Liver (tissue), 8 donors: ENCODE measurements at regions not wholly inside any gene's neighbourhood (a gene's known extent, or its start where the extent isn't known, plus 50 kb on each side); places are given as distances from the start of the nearest gene placed in this dataset.

ENCODE experiments used
- DNase-seq: peaks from one replicate; pipeline ENCODE4 v3.0.0-alpha.2; 2017; ENCODE audit warnings: low spot score
- H3K27ac ChIP-seq, 2 donors: one replicate each; pipeline ENCODE4 v1.7.0; 2013; ENCODE audit warnings: inconsistent platforms in 2 of 2, low read length in 2 of 2, control low read depth in 1 of 2, low read depth in 1 of 2, mild to moderate bottlenecking in 1 of 2
- H3K27me3 ChIP-seq, 4 donors: one replicate each; pipeline versions ENCODE4 v1.6.1 to v1.7.0; 2013; ENCODE audit warnings: low read length in 3 of 4, inconsistent platforms in 1 of 4, mild to moderate bottlenecking in 1 of 4, moderate library complexity in 1 of 4; ENCODE audit not compliant: control insufficient read depth in 4 of 4, insufficient read depth in 4 of 4
- H3K36me3 ChIP-seq, 4 donors: one replicate each; pipeline versions ENCODE4 v1.6.1 to v1.7.0; 2013; ENCODE audit warnings: low read length in 3 of 4, mild to moderate bottlenecking in 3 of 4, low read depth in 1 of 4, moderate library complexity in 1 of 4; ENCODE audit not compliant: control insufficient read depth in 4 of 4, insufficient read depth in 3 of 4
- H3K4me1 ChIP-seq, 4 donors: one replicate each; pipeline versions ENCODE4 v1.6.1 to v1.7.0; 2013; ENCODE audit warnings: low read length in 3 of 4, mild to moderate bottlenecking in 3 of 4, moderate library complexity in 1 of 4; ENCODE audit not compliant: control insufficient read depth in 4 of 4, insufficient read depth in 4 of 4
- H3K4me3 ChIP-seq, 3 donors: one replicate each; pipeline versions ENCODE4 v1.6.1 to v1.7.0; 2013; ENCODE audit warnings: low read length in 3 of 3, control low read depth in 1 of 3, low read depth in 1 of 3, mild to moderate bottlenecking in 1 of 3
- H3K9ac ChIP-seq, 2 donors: one replicate each; pipeline ENCODE4 v1.7.0; 2013; ENCODE audit warnings: low read length in 2 of 2, mild to moderate bottlenecking in 2 of 2, moderate library complexity in 2 of 2, control low read depth in 1 of 2, low read depth in 1 of 2
- H3K9me3 ChIP-seq, 4 donors: one replicate each; pipeline versions ENCODE4 v1.6.1 to v1.7.0; 2013; ENCODE audit warnings: low read length in 3 of 4; ENCODE audit not compliant: control insufficient read depth in 4 of 4
- EGR1 ChIP-seq, 2 donors: IDR thresholded peaks; 2 replicates each; pipeline ENCODE4 v1.6.1; 2016 to 2018; ENCODE audit warnings: antibody characterized with exemption in 2 of 2, low read depth in 2 of 2
- FOXA1 ChIP-seq: IDR thresholded peaks from 2 replicates; pipeline ENCODE4 v1.6.1; 2016; ENCODE audit warnings: antibody characterized with exemption
- FOXA2 ChIP-seq: IDR thresholded peaks from 2 replicates; pipeline ENCODE4 v1.6.1; 2016; ENCODE audit warnings: antibody characterized with exemption
- GABPA ChIP-seq, 2 donors: IDR thresholded peaks in 1 of 2; conservative IDR thresholded peaks in 1 of 2; 2 replicates each; pipeline ENCODE4 v1.6.1; 2016; ENCODE audit warnings: antibody characterized with exemption in 2 of 2, mild to moderate bottlenecking in 1 of 2, moderate library complexity in 1 of 2
- HNF4A ChIP-seq, 2 donors: conservative IDR thresholded peaks; 2 replicates each; pipeline ENCODE4 v1.6.1; 2016; ENCODE audit warnings: antibody characterized with exemption in 2 of 2, mild to moderate bottlenecking in 2 of 2
- HNF4G ChIP-seq: IDR thresholded peaks from 2 replicates; pipeline ENCODE4 v1.6.1; 2016; ENCODE audit warnings: antibody characterized with exemption
- JUND ChIP-seq, 2 donors: IDR thresholded peaks; 2 replicates each; pipeline ENCODE4 v1.6.1; 2016; ENCODE audit warnings: antibody characterized with exemption in 2 of 2
- NR2F2 ChIP-seq: IDR thresholded peaks from 2 replicates; pipeline ENCODE4 v1.6.1; 2016; ENCODE audit warnings: antibody characterized with exemption
- RAD21 ChIP-seq, 2 donors: IDR thresholded peaks; 2 replicates each; pipeline ENCODE4 v1.6.1; 2016; ENCODE audit warnings: antibody characterized with exemption in 2 of 2, mild to moderate bottlenecking in 2 of 2
- RXRA ChIP-seq, 2 donors: IDR thresholded peaks; 2 replicates each; pipeline ENCODE4 v1.6.1; 2017 to 2018; ENCODE audit warnings: antibody characterized with exemption in 2 of 2, mild to moderate bottlenecking in 1 of 2
- SP1 ChIP-seq: IDR thresholded peaks from 2 replicates; pipeline ENCODE4 v1.6.1; 2018; ENCODE audit warnings: antibody characterized with exemption, mild to moderate bottlenecking
- TAF1 ChIP-seq: conservative IDR thresholded peaks from 2 replicates; pipeline ENCODE4 v1.6.1; 2016; ENCODE audit warnings: antibody characterized with exemption, mild to moderate bottlenecking
- YY1 ChIP-seq: IDR thresholded peaks from 2 replicates; pipeline ENCODE4 v1.6.1; 2016; ENCODE audit warnings: antibody characterized with exemption, mild to moderate bottlenecking
- WGBS: extraction: QIAGEN DNeasy Blood & Tissue Kit; methylation state at CpG from one replicate; pipeline ENCODE4 v1.1.7; 2013; 5-methylcytosine and 5-hydroxymethylcytosine counted together
- TF ChIP-seq, protein P1 (sequence below): IDR thresholded peaks from 2 replicates; pipeline ENCODE4 v1.6.1; 2016; ENCODE audit warnings: antibody characterized with exemption
- TF ChIP-seq, protein P2 (sequence below): IDR thresholded peaks from 2 replicates; pipeline ENCODE4 v1.6.1; 2016; ENCODE audit warnings: antibody characterized with exemption
- TF ChIP-seq, protein P3 (sequence below): fragments of 150-350 bp; IDR thresholded peaks from 2 replicates; pipeline ENCODE4 v1.5.1; 2017; ENCODE audit warnings: improper control_type of control experiment, low read depth, low read length; ENCODE audit not compliant: missing input control
- TF ChIP-seq, protein P4 (sequence below): IDR thresholded peaks from 2 replicates; pipeline ENCODE4 v1.6.1; 2016; ENCODE audit warnings: antibody characterized with exemption
- TF ChIP-seq, protein P5 (sequence below): IDR thresholded peaks from 2 replicates; pipeline ENCODE4 v1.6.1; 2016; ENCODE audit warnings: antibody characterized with exemption, mild to moderate bottlenecking
- donor health status: healthy.
- donor health status: healthy.
- donor health status: healthy.
- donor health status: healthy.
- donor health status: healthy.

DNA sequence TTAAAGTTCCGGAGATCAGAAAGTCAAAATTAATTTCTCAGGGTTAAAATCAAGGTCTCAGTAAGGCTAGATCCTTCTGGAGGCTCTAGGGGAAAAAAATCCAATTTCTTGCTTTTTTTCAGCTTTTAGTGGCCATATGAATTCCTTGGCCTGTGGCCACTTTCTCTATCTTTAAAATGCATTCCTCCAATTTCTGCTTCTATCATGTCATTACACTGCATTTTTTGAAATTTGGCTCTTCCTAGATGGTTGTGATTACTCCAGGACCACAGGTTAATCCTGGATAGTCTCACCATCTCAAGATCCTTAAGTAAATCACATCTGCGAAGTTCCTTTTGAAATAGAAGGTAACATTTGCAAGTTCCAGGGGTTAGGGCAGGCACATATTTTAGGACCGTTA lies 1294.9 kb upstream of the CITED2 start:
- Histone ChIP-seq H3K4me3 (no peak overlapping the region), H3K9me3 (peaks cover 0 to 2% (median 0%) of the 10 kb centered on the region in 4 donors), H3K27ac (no peak overlapping the region), H3K9ac (no peak overlapping the region), H3K36me3 (no peaks in the 10 kb centered on the region), H3K4me1 (no peaks in the 10 kb centered on the region), H3K27me3 (no peaks in the 10 kb centered on the region)
- 79% methylated on average over 3 of the region's 3 CpGs for WGBS
- TF ChIP-seq, protein P1, sequence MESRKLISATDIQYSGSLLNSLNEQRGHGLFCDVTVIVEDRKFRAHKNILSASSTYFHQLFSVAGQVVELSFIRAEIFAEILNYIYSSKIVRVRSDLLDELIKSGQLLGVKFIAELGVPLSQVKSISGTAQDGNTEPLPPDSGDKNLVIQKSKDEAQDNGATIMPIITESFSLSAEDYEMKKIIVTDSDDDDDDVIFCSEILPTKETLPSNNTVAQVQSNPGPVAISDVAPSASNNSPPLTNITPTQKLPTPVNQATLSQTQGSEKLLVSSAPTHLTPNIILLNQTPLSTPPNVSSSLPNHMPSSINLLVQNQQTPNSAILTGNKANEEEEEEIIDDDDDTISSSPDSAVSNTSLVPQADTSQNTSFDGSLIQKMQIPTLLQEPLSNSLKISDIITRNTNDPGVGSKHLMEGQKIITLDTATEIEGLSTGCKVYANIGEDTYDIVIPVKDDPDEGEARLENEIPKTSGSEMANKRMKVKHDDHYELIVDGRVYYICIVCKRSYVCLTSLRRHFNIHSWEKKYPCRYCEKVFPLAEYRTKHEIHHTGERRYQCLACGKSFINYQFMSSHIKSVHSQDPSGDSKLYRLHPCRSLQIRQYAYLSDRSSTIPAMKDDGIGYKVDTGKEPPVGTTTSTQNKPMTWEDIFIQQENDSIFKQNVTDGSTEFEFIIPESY: no peak
- TF ChIP-seq NR2F2: no peak
- TF ChIP-seq HNF4G: no peak
- no peak for TF ChIP-seq YY1
- no peak for TF ChIP-seq RAD21 (IDR thresholded peaks at IDR 0.05)
- no peak for TF ChIP-seq TAF1
- TF ChIP-seq, protein P2, sequence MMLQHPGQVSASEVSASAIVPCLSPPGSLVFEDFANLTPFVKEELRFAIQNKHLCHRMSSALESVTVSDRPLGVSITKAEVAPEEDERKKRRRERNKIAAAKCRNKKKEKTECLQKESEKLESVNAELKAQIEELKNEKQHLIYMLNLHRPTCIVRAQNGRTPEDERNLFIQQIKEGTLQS: no peak
- TF ChIP-seq, protein P3, sequence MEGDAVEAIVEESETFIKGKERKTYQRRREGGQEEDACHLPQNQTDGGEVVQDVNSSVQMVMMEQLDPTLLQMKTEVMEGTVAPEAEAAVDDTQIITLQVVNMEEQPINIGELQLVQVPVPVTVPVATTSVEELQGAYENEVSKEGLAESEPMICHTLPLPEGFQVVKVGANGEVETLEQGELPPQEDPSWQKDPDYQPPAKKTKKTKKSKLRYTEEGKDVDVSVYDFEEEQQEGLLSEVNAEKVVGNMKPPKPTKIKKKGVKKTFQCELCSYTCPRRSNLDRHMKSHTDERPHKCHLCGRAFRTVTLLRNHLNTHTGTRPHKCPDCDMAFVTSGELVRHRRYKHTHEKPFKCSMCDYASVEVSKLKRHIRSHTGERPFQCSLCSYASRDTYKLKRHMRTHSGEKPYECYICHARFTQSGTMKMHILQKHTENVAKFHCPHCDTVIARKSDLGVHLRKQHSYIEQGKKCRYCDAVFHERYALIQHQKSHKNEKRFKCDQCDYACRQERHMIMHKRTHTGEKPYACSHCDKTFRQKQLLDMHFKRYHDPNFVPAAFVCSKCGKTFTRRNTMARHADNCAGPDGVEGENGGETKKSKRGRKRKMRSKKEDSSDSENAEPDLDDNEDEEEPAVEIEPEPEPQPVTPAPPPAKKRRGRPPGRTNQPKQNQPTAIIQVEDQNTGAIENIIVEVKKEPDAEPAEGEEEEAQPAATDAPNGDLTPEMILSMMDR: no peak
- no peak for TF ChIP-seq SP1
- TF ChIP-seq JUND (IDR thresholded peaks at IDR 0.05): no peak
- no peak for TF ChIP-seq FOXA1
- no peak for TF ChIP-seq EGR1 (IDR thresholded peaks at IDR 0.05; ENCODE audit: low read depth in 2 of 2)
- no peak for TF ChIP-seq RXRA (IDR thresholded peaks at IDR 0.05)
- no peak for TF ChIP-seq GABPA (IDR thresholded peaks at IDR 0.05 in 1 of 2, conservative IDR thresholded peaks at IDR 0.05 in 1 of 2)
- DNase-seq: no peak

DNA sequence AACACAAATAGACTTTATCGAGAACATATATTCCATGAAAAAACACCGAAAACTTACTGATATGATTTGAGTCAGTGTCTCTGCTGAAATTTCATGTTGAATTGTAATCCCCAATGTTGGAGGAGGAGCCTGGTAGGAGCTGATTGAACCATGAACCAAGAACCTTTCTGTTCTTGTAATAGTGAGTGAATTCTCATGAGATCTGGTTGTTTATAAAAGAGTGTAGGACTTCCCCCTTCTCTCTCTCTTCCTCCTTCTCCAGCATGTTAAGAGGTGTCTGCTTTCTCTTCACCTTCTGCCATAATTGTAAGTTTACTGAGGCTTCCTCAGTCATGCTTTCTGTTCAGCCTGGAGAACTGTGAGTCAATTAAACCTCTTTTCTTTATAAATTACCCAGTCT lies 1289.3 kb upstream of the CITED2 start:
- TF ChIP-seq FOXA2: no peak
- TF ChIP-seq, protein P1: no peak
- TF ChIP-seq RAD21 (IDR thresholded peaks at IDR 0.05): no peak
- TF ChIP-seq, protein P2: no peak
- TF ChIP-seq HNF4A (conservative IDR thresholded peaks at IDR 0.05): no peak
- no peak for TF ChIP-seq EGR1 (IDR thresholded peaks at IDR 0.05; ENCODE audit: low read depth in 2 of 2)
- no peak for TF ChIP-seq HNF4G
- TF ChIP-seq GABPA (IDR thresholded peaks at IDR 0.05 in 1 of 2, conservative IDR thresholded peaks at IDR 0.05 in 1 of 2): no peak
- TF ChIP-seq RXRA (IDR thresholded peaks at IDR 0.05): no peak
- no peak for TF ChIP-seq NR2F2
- TF ChIP-seq TAF1: no peak
- no peak for TF ChIP-seq SP1
- no peak for TF ChIP-seq YY1
- TF ChIP-seq, protein P4, sequence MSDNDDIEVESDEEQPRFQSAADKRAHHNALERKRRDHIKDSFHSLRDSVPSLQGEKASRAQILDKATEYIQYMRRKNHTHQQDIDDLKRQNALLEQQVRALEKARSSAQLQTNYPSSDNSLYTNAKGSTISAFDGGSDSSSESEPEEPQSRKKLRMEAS: no peak
- TF ChIP-seq FOXA1: no peak
- TF ChIP-seq, protein P3: no peak
- TF ChIP-seq JUND (IDR thresholded peaks at IDR 0.05): no peak
- TF ChIP-seq, protein P5, sequence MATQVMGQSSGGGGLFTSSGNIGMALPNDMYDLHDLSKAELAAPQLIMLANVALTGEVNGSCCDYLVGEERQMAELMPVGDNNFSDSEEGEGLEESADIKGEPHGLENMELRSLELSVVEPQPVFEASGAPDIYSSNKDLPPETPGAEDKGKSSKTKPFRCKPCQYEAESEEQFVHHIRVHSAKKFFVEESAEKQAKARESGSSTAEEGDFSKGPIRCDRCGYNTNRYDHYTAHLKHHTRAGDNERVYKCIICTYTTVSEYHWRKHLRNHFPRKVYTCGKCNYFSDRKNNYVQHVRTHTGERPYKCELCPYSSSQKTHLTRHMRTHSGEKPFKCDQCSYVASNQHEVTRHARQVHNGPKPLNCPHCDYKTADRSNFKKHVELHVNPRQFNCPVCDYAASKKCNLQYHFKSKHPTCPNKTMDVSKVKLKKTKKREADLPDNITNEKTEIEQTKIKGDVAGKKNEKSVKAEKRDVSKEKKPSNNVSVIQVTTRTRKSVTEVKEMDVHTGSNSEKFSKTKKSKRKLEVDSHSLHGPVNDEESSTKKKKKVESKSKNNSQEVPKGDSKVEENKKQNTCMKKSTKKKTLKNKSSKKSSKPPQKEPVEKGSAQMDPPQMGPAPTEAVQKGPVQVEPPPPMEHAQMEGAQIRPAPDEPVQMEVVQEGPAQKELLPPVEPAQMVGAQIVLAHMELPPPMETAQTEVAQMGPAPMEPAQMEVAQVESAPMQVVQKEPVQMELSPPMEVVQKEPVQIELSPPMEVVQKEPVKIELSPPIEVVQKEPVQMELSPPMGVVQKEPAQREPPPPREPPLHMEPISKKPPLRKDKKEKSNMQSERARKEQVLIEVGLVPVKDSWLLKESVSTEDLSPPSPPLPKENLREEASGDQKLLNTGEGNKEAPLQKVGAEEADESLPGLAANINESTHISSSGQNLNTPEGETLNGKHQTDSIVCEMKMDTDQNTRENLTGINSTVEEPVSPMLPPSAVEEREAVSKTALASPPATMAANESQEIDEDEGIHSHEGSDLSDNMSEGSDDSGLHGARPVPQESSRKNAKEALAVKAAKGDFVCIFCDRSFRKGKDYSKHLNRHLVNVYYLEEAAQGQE: no peak
- Histone ChIP-seq H3K4me3 (no peak overlapping the region), H3K36me3 (no peaks in the 10 kb centered on the region), H3K9me3 (peaks cover 0 to 2% (median 0%) of the 10 kb centered on the region in 4 donors), H3K9ac (no peak overlapping the region), H3K4me1 (no peaks in the 10 kb centered on the region), H3K27me3 (no peaks in the 10 kb centered on the region), H3K27ac (no peak overlapping the region)
- WGBS: 93% methylated on average over 2 of the region's 2 CpGs
- no peak for DNase-seq
